Kidney (tissue), 13 donors: ENCODE measurements at regions not wholly inside any gene's neighbourhood (a gene's known extent, or its start where the extent isn't known, plus 50 kb on each side); places are given as distances from the start of the nearest gene placed in this dataset.

Source experiments
- DNase-seq, 5 donors: peaks; one replicate each; pipeline ENCODE4 v3.0.0-alpha.2; 2013 to 2020
- FAIRE-seq: peaks from 2 replicates; lab custom pipeline; 2012; peaks lifted over from hg19 to GRCh38; lab: Jason Lieb, UNC
- H3K27ac ChIP-seq, 2 donors: one replicate each; pipeline ENCODE4 v1.7.0; 2013; ENCODE audit warnings: low read depth in 2 of 2, low read length in 2 of 2, inconsistent platforms in 1 of 2
- H3K27me3 ChIP-seq: one replicate; pipeline ENCODE4 v1.7.1; 2013; ENCODE audit warnings: low read length, inconsistent platforms; ENCODE audit not compliant: control insufficient read depth, insufficient read depth
- H3K36me3 ChIP-seq, 3 donors: one replicate each; pipeline versions ENCODE4 v1.7.0 to v1.7.1; 2013; ENCODE audit warnings: low read length in 3 of 3, control low read depth in 1 of 3, inconsistent platforms in 1 of 3; ENCODE audit not compliant: insufficient read depth in 3 of 3, control insufficient read depth in 2 of 3
- H3K4me1 ChIP-seq, 3 donors: one replicate each; pipeline versions ENCODE4 v1.7.0 to v1.7.1; 2013; ENCODE audit warnings: low read length in 3 of 3, inconsistent platforms in 1 of 3, low read depth in 1 of 3; ENCODE audit not compliant: control insufficient read depth in 2 of 3, insufficient read depth in 2 of 3
- H3K4me3 ChIP-seq, 3 donors: one replicate each; pipeline versions ENCODE4 v1.7.0 to v1.8.1; 2013; ENCODE audit warnings: low read length in 3 of 3, control low read depth in 1 of 3, inconsistent platforms in 1 of 3
- H3K9ac ChIP-seq, 3 donors: one replicate each; pipeline versions ENCODE4 v1.7.0 to v1.7.1; 2013; ENCODE audit warnings: low read length in 3 of 3, control low read depth in 1 of 3, inconsistent platforms in 1 of 3
- H3K9me3 ChIP-seq, 3 donors: one replicate each; pipeline versions ENCODE4 v1.7.0 to v1.7.1; 2013; ENCODE audit warnings: low read length in 3 of 3, control low read depth in 1 of 3, inconsistent platforms in 1 of 3; ENCODE audit not compliant: control insufficient read depth in 2 of 3, insufficient read depth in 1 of 3
- CTCF ChIP-seq: IDR thresholded peaks from 3 replicates; pipeline ENCODE4 v1.5.1; 2012; ENCODE audit warnings: mild to moderate bottlenecking, moderate library complexity, borderline replicate concordance; ENCODE audit not compliant: insufficient read depth; ENCODE audit errors: extremely low read depth
- intact Hi-C: fragments of 100-400 bp; cut with DNase I; formaldehyde crosslinking; loops from one replicate; pipeline ENCODE4 v1.11.1; 2022
- donor health status: control.
- donor health status: control.
- donor health status: control.
- donor health status: control.
- donor health status: control.
- donor health status: DM: yes; HTN: yes; CAD: no.
- donor health status: Normal renal cell carcinoma (clear cell type).

GRCh38 chr3:94308767-94309166 is 245.9 kb downstream of the NSUN3 start:
- no peak overlapping the region for H3K27ac ChIP-seq
- TF ChIP-seq CTCF: no peak
- H3K9me3 ChIP-seq: no peaks in the 10 kb centered on the region
- intact Hi-C loops: no loop called here
- no peaks in the 10 kb centered on the region for H3K36me3 ChIP-seq
- no peak for FAIRE-seq
- H3K4me3 ChIP-seq: no peak overlapping the region
- no peaks in the 10 kb centered on the region for H3K4me1 ChIP-seq
- no peak overlapping the region for H3K9ac ChIP-seq
- DNase-seq: no peak
- H3K27me3 ChIP-seq: no peaks in the 10 kb centered on the region

GRCh38 chr3:94310341-94311135 is 247.7 kb downstream of the NSUN3 start:
- H3K36me3 ChIP-seq: no peaks in the 10 kb centered on the region
- no peak for DNase-seq
- H3K27ac ChIP-seq: no peak overlapping the region
- intact Hi-C loops: no loop called here
- H3K27me3 ChIP-seq: no peaks in the 10 kb centered on the region
- TF ChIP-seq CTCF: no peak
- H3K9ac ChIP-seq: no peak overlapping the region
- no peak overlapping the region for H3K4me3 ChIP-seq
- H3K9me3 ChIP-seq: no peaks in the 10 kb centered on the region
- H3K4me1 ChIP-seq: no peaks in the 10 kb centered on the region
- no peak for FAIRE-seq

- no peaks in the 10 kb centered on the region for H3K4me1 ChIP-seq
- H3K9ac ChIP-seq: no peak overlapping the region
- no peak for DNase-seq
- intact Hi-C loops: no loop called here
- no peaks in the 10 kb centered on the region for H3K9me3 ChIP-seq
- no peak for TF ChIP-seq CTCF
- FAIRE-seq: no peak
- no peak overlapping the region for H3K4me3 ChIP-seq
- H3K27ac ChIP-seq: no peak overlapping the region
- no peaks in the 10 kb centered on the region for H3K27me3 ChIP-seq
- H3K36me3 ChIP-seq: no peaks in the 10 kb centered on the region
Measured at GRCh38 chr3:94311651-94312050, 248.8 kb downstream of the NSUN3 start.
